ENCODE measurements at regions not wholly inside any gene's neighbourhood (a gene's known extent, or its start where the extent isn't known, plus 50 kb on each side); places are given as distances from the start of the nearest gene placed in this dataset.

DNA sequence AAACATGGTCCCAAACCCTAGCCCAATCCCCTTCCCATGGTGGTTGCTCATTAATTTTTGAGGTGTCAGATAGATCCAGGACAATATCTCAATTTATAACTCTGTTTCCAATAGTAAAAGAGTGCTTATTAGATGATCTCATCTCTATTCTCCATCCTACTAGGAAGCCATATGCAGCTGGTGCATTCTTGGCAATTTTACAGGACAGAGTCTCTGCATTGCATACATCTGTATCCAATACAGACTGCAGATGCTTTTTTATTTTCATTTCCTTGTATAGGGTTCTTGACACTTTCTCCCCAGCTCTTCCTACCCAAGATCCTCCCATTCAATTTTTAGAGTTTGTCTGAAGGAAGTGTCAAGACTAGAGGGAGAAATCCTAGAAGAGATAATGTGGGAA lies 194.8 kb upstream of the DPH6 start:
- TF ChIP-seq TAF1 (IDR thresholded peaks at IDR 0.05; ENCODE audit: borderline replicate concordance, insufficient read depth, low read length) (no peak), SIN3A (IDR thresholded peaks at IDR 0.05; ENCODE audit: borderline replicate concordance, insufficient read depth, low read length) (no peak), POLR2AphosphoS5 (IDR thresholded peaks at IDR 0.05; ENCODE audit: low read depth, low read length) (no peak), FOXP2 (optimal IDR thresholded peaks at IDR 0.05; ENCODE audit: borderline replicate concordance, extremely low read depth, extremely low read length, insufficient read depth) (no peak)
- TF ChIP-seq, protein P1, sequence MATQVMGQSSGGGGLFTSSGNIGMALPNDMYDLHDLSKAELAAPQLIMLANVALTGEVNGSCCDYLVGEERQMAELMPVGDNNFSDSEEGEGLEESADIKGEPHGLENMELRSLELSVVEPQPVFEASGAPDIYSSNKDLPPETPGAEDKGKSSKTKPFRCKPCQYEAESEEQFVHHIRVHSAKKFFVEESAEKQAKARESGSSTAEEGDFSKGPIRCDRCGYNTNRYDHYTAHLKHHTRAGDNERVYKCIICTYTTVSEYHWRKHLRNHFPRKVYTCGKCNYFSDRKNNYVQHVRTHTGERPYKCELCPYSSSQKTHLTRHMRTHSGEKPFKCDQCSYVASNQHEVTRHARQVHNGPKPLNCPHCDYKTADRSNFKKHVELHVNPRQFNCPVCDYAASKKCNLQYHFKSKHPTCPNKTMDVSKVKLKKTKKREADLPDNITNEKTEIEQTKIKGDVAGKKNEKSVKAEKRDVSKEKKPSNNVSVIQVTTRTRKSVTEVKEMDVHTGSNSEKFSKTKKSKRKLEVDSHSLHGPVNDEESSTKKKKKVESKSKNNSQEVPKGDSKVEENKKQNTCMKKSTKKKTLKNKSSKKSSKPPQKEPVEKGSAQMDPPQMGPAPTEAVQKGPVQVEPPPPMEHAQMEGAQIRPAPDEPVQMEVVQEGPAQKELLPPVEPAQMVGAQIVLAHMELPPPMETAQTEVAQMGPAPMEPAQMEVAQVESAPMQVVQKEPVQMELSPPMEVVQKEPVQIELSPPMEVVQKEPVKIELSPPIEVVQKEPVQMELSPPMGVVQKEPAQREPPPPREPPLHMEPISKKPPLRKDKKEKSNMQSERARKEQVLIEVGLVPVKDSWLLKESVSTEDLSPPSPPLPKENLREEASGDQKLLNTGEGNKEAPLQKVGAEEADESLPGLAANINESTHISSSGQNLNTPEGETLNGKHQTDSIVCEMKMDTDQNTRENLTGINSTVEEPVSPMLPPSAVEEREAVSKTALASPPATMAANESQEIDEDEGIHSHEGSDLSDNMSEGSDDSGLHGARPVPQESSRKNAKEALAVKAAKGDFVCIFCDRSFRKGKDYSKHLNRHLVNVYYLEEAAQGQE (IDR thresholded peaks at IDR 0.05; ENCODE audit: insufficient read depth in 1 of 2, low read depth in 2 of 2, low read length in 2 of 2): no peak

DNA sequence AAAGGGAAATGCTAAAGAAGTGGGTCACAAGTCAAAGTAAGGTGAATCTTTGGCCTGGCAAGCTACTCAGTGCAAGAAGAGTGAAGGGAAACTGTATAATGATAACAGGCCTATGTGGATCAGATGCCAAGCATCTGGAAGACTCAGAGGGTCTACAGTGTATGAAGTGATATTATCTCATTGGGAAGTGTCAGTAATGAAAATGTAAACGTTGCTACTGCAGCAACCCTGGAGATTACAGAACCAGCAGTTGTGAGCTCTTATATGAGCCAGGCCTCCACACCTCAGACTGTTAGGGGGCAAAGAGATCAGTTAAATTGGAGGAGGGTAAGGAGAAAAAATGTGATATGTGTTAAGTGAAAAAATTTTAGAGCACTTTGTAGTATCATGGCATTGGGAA lies 195.4 kb upstream of the DPH6 start:
- TF ChIP-seq POLR2AphosphoS5 (IDR thresholded peaks at IDR 0.05; ENCODE audit: low read depth, low read length): no peak
- TF ChIP-seq, protein P1 (IDR thresholded peaks at IDR 0.05; ENCODE audit: insufficient read depth in 1 of 2, low read depth in 2 of 2, low read length in 2 of 2): no peak
- TF ChIP-seq TAF1 (IDR thresholded peaks at IDR 0.05; ENCODE audit: borderline replicate concordance, insufficient read depth, low read length): no peak
- no peak for TF ChIP-seq SIN3A (IDR thresholded peaks at IDR 0.05; ENCODE audit: borderline replicate concordance, insufficient read depth, low read length)
- TF ChIP-seq FOXP2 (optimal IDR thresholded peaks at IDR 0.05; ENCODE audit: borderline replicate concordance, extremely low read depth, extremely low read length, insufficient read depth): no peak

DNA sequence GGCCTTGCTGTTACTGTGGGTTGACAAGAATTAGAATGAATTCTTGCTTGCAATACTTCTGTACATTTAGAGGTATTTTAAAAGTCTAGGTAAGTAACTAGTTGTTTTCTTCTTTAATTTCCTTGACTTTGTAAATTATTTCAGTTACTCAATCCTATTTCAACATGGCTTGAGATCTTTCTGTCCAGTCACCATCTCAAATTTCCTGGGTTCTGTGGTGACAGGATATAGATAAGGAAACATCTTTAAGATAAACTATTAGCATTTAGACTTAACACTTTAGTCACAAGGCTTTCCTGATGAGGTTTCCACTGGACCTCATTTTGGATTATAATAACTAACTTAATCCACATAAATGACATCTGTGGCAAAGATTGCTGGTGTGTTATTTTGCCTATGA lies 195.9 kb upstream of the DPH6 start:
- TF ChIP-seq SIN3A (IDR thresholded peaks at IDR 0.05; ENCODE audit: borderline replicate concordance, insufficient read depth, low read length): no peak
- no peak for TF ChIP-seq FOXP2 (optimal IDR thresholded peaks at IDR 0.05; ENCODE audit: borderline replicate concordance, extremely low read depth, extremely low read length, insufficient read depth)
- no peak for TF ChIP-seq POLR2AphosphoS5 (IDR thresholded peaks at IDR 0.05; ENCODE audit: low read depth, low read length)
- TF ChIP-seq, protein P1 (IDR thresholded peaks at IDR 0.05; ENCODE audit: insufficient read depth in 1 of 2, low read depth in 2 of 2, low read length in 2 of 2): no peak
- TF ChIP-seq TAF1 (IDR thresholded peaks at IDR 0.05; ENCODE audit: borderline replicate concordance, insufficient read depth, low read length): no peak

DNA sequence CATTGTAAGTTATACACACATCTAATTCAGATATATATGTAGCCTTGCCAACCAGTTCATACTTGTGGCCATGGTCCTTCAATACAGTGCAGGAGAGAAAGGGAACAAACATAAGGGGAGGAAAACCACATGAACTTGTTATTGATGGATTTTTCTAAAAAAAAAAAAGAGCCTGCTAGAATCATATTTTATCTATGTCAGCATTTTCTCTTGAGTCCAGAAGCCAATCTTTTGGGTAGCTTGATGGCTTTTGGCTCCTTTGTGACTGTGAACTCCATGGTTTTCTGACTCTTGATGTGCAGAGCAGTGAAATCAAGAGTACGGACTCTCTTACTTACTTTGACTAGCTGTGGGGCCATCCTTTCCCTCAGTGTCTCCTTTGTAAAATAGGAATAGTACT lies 197.4 kb upstream of the DPH6 start:
- TF ChIP-seq TAF1 (IDR thresholded peaks at IDR 0.05; ENCODE audit: borderline replicate concordance, insufficient read depth, low read length) (no peak), FOXP2 (optimal IDR thresholded peaks at IDR 0.05; ENCODE audit: borderline replicate concordance, extremely low read depth, extremely low read length, insufficient read depth) (no peak), SIN3A (IDR thresholded peaks at IDR 0.05; ENCODE audit: borderline replicate concordance, insufficient read depth, low read length) (no peak), POLR2AphosphoS5 (IDR thresholded peaks at IDR 0.05; ENCODE audit: low read depth, low read length) (no peak)
- TF ChIP-seq, protein P1 (IDR thresholded peaks at IDR 0.05; ENCODE audit: insufficient read depth in 1 of 2, low read depth in 2 of 2, low read length in 2 of 2): no peak

DNA sequence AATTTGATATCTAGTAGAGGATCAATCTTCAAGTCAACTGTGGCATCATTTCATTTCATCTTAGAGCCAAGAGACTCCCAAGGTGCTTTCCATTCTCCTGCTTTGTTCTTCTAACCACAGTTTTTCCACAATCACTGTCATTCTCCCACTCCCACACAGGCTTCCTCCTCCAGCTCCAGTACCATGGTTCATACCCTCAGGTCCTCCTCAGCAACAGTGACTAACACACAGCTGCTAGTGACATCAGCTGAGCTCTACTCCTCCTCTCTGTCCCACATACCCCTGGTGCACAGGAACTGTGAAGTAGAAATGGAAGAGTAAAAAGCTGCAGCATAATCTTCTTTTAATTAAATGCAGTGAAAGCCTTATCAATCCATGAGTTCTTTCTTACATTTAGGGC lies 200.2 kb upstream of the DPH6 start:
- TF ChIP-seq, protein P1 (IDR thresholded peaks at IDR 0.05; ENCODE audit: insufficient read depth in 1 of 2, low read depth in 2 of 2, low read length in 2 of 2): no peak
- TF ChIP-seq TAF1 (IDR thresholded peaks at IDR 0.05; ENCODE audit: borderline replicate concordance, insufficient read depth, low read length) (no peak), POLR2AphosphoS5 (IDR thresholded peaks at IDR 0.05; ENCODE audit: low read depth, low read length) (no peak), SIN3A (IDR thresholded peaks at IDR 0.05; ENCODE audit: borderline replicate concordance, insufficient read depth, low read length) (no peak), FOXP2 (optimal IDR thresholded peaks at IDR 0.05; ENCODE audit: borderline replicate concordance, extremely low read depth, extremely low read length, insufficient read depth) (no peak)
